PC-9 (cell line): ENCODE measurements at regions not wholly inside any gene's neighbourhood (a gene's known extent, or its start where the extent isn't known, plus 50 kb on each side); places are given as distances from the start of the nearest gene placed in this dataset.

ENCODE experiments used
- EZH2 ChIP-seq: fragments of 200-600 bp; sonication (generic); IDR thresholded peaks from 2 replicates; pipeline ENCODE4 v1.8.0; 2017; ENCODE audit warnings: antibody characterized with exemption, low read depth
- TF ChIP-seq, protein P1 (sequence below): fragments of 200-600 bp; sonication (generic); conservative IDR thresholded peaks from 2 replicates; pipeline ENCODE4 v1.6.1; 2017; ENCODE audit warnings: mixed run types, antibody characterized with exemption, mild to moderate bottlenecking, moderate library complexity

DNA sequence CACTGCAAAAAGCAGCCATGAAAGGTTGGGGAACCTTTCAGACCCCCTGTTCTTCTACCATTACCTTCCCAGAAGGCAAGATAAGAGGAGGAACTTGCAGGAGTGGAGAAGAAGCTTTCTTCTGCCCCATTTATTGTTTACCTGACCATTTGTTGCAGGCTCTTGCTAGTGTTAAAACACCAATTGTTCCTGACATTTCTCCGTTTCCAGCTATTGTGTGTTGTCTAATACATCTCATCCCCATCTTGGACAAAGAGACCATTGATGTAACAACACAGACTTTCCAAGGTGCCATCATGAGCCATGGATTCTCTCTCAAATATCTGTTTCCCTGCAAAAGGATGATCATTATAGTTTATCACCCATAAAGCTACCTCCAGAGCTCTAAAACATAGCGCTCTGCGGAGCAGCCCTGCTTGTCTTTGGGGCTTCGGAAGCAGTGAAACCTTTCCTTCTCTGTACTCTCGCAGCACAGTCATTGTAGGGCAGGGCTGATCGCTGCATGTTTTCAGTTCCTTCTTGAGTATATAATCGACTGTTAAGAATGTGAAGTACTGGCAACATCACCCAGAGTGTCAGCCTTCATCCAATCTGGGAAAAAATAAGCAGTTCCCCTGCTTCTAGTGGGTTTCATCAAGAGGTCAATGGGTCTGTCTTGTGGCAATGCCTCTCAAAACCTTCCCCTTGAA lies 680.0 kb downstream of the SEMA5A start:
- TF ChIP-seq EZH2: no peak
- TF ChIP-seq, protein P1, sequence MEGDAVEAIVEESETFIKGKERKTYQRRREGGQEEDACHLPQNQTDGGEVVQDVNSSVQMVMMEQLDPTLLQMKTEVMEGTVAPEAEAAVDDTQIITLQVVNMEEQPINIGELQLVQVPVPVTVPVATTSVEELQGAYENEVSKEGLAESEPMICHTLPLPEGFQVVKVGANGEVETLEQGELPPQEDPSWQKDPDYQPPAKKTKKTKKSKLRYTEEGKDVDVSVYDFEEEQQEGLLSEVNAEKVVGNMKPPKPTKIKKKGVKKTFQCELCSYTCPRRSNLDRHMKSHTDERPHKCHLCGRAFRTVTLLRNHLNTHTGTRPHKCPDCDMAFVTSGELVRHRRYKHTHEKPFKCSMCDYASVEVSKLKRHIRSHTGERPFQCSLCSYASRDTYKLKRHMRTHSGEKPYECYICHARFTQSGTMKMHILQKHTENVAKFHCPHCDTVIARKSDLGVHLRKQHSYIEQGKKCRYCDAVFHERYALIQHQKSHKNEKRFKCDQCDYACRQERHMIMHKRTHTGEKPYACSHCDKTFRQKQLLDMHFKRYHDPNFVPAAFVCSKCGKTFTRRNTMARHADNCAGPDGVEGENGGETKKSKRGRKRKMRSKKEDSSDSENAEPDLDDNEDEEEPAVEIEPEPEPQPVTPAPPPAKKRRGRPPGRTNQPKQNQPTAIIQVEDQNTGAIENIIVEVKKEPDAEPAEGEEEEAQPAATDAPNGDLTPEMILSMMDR: no peak
